ENCODE measurements at regions not wholly inside any gene's neighbourhood (a gene's known extent, or its start where the extent isn't known, plus 50 kb on each side); places are given as distances from the start of the nearest gene placed in this dataset.

GRCh38 chr9:74443036-74443750, 53.9 kb upstream of the RORB start:
- DNase-seq (ENCODE audit: low read depth in 2 of 2) = no peak

GRCh38 chr9:74444369-74444768, 52.8 kb upstream of the RORB start:
- no peak for DNase-seq (ENCODE audit: low read depth in 2 of 2)

Data from stimulated activated CD4-positive, alpha-beta T cell treated with anti-CD3 and anti-CD28 coated beads, Interleukin-1b, Interleukin-23, amount 100 ng/mL, for 4 hours (primary cell).